ENCODE measurements at regions not wholly inside any gene's neighbourhood (a gene's known extent, or its start where the extent isn't known, plus 50 kb on each side); places are given as distances from the start of the nearest gene placed in this dataset.

DNA sequence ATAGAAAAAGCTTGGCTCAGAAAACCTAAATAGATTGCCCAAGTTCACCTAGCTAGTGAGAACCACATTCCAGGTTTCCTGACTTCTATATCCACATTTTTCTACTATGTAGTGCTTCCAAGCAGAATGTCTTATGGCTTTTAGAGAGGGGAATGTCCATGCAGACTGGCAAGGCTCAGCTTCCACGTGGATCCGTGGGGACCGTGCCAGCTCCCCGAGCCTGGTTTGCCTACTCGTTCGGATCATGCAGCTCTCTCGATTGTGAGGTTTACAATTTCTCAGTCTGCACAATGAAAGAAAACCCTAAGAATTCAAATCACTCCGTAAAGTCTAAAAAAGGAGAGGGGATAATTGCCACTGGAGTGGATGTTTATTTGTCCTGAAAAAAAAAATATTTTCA, 256.5 kb upstream of the NR4A3 start:
- TF ChIP-seq, protein P1, sequence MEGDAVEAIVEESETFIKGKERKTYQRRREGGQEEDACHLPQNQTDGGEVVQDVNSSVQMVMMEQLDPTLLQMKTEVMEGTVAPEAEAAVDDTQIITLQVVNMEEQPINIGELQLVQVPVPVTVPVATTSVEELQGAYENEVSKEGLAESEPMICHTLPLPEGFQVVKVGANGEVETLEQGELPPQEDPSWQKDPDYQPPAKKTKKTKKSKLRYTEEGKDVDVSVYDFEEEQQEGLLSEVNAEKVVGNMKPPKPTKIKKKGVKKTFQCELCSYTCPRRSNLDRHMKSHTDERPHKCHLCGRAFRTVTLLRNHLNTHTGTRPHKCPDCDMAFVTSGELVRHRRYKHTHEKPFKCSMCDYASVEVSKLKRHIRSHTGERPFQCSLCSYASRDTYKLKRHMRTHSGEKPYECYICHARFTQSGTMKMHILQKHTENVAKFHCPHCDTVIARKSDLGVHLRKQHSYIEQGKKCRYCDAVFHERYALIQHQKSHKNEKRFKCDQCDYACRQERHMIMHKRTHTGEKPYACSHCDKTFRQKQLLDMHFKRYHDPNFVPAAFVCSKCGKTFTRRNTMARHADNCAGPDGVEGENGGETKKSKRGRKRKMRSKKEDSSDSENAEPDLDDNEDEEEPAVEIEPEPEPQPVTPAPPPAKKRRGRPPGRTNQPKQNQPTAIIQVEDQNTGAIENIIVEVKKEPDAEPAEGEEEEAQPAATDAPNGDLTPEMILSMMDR (conservative IDR thresholded peaks at IDR 0.05; ENCODE audit: low read depth, low read length) = no peak
- no peak for TF ChIP-seq EZH2 (IDR thresholded peaks at IDR 0.05; ENCODE audit: borderline replicate concordance, low read depth, low read length, poor library complexity, severe bottlenecking)

Data from A673 (cell line).